ENCODE measurements at regions not wholly inside any gene's neighbourhood (a gene's known extent, or its start where the extent isn't known, plus 50 kb on each side); places are given as distances from the start of the nearest gene placed in this dataset.

GRCh38 chr5:125139590-125139989, 393.2 kb upstream of the ZNF608 start:
- H3K27me3 ChIP-seq (ENCODE audit: low read depth): no peaks in the 10 kb centered on the region
- intact Hi-C loops (cut with DNase I): no loop called here
- H3K4me3 ChIP-seq: no peak overlapping the region
- no peaks in the 10 kb centered on the region for H3K9me3 ChIP-seq
- H3K27ac ChIP-seq: no peak overlapping the region
- no peaks in the 10 kb centered on the region for H3K4me1 ChIP-seq
- DNase-seq (no peak), ATAC-seq (no peak)
- TF ChIP-seq CTCF (IDR thresholded peaks at IDR 0.05): no peak
- H3K36me3 ChIP-seq: no peaks in the 10 kb centered on the region

- DNase-seq (no peak), ATAC-seq (no peak)
- TF ChIP-seq CTCF (IDR thresholded peaks at IDR 0.05): no peak
- intact Hi-C loops (cut with DNase I): no loop called here
- Histone ChIP-seq H3K36me3 (no peaks in the 10 kb centered on the region), H3K4me1 (no peaks in the 10 kb centered on the region), H3K4me3 (no peak overlapping the region), H3K27me3 (ENCODE audit: low read depth) (no peaks in the 10 kb centered on the region), H3K27ac (no peak overlapping the region), H3K9me3 (no peaks in the 10 kb centered on the region)
These were observed 393.8 kb upstream of the ZNF608 start for GRCh38 chr5:125140220-125140619.

GRCh38 chr5:125140855-125141254, 394.4 kb upstream of the ZNF608 start:
- no peaks in the 10 kb centered on the region for H3K9me3 ChIP-seq
- DNase-seq (no peak), ATAC-seq (no peak)
- no peak overlapping the region for H3K4me3 ChIP-seq
- no peak for TF ChIP-seq CTCF (IDR thresholded peaks at IDR 0.05)
- intact Hi-C loops (cut with DNase I): no loop called here
- no peaks in the 10 kb centered on the region for H3K36me3 ChIP-seq
- no peak overlapping the region for H3K27ac ChIP-seq
- H3K27me3 ChIP-seq (ENCODE audit: low read depth): no peaks in the 10 kb centered on the region
- H3K4me1 ChIP-seq: no peaks in the 10 kb centered on the region

- no peaks in the 10 kb centered on the region for H3K36me3 ChIP-seq
- DNase-seq (no peak), ATAC-seq (no peak)
- H3K4me3 ChIP-seq: no peak overlapping the region
- no peaks in the 10 kb centered on the region for H3K27me3 ChIP-seq (ENCODE audit: low read depth)
- TF ChIP-seq CTCF (IDR thresholded peaks at IDR 0.05): no peak
- no peaks in the 10 kb centered on the region for H3K4me1 ChIP-seq
- no peak overlapping the region for H3K27ac ChIP-seq
- H3K9me3 ChIP-seq: no peaks in the 10 kb centered on the region
- intact Hi-C loops (cut with DNase I): no loop called here
These were observed 396.0 kb upstream of the ZNF608 start for GRCh38 chr5:125142458-125142857.

GRCh38 chr5:125143011-125143410, 396.6 kb upstream of the ZNF608 start:
- no peak for ATAC-seq
- no peak for DNase-seq
- Histone ChIP-seq H3K36me3 (no peaks in the 10 kb centered on the region), H3K27me3 (ENCODE audit: low read depth) (no peaks in the 10 kb centered on the region), H3K4me1 (no peaks in the 10 kb centered on the region), H3K4me3 (no peak overlapping the region), H3K9me3 (no peaks in the 10 kb centered on the region), H3K27ac (no peak overlapping the region)
- intact Hi-C loops (cut with DNase I): no loop called here
- no peak for TF ChIP-seq CTCF (IDR thresholded peaks at IDR 0.05)

- peaks cover 2% of the 10 kb centered on the region for H3K4me1 ChIP-seq
- no peaks in the 10 kb centered on the region for H3K36me3 ChIP-seq
- no peaks in the 10 kb centered on the region for H3K27me3 ChIP-seq (ENCODE audit: low read depth)
- no peaks in the 10 kb centered on the region for H3K9me3 ChIP-seq
- intact Hi-C loops (cut with DNase I): no loop called here
- no peak for TF ChIP-seq CTCF (IDR thresholded peaks at IDR 0.05)
- no peak overlapping the region for H3K27ac ChIP-seq
- ATAC-seq (no peak), DNase-seq (no peak)
- no peak overlapping the region for H3K4me3 ChIP-seq
These were observed 401.6 kb upstream of the ZNF608 start for GRCh38 chr5:125148076-125148475.
